ENCODE measurements at regions not wholly inside any gene's neighbourhood (a gene's known extent, or its start where the extent isn't known, plus 50 kb on each side); places are given as distances from the start of the nearest gene placed in this dataset.

- TF ChIP-seq CTCF (IDR thresholded peaks at IDR 0.05) (no peak), POLR2A (IDR thresholded peaks at IDR 0.05) (no peak)
Observed at GRCh38 chr3:180529778-180530177, 72.2 kb upstream of the TTC14 start.
